IMR-90 (cell line): ENCODE measurements at regions not wholly inside any gene's neighbourhood (a gene's known extent, or its start where the extent isn't known, plus 50 kb on each side); places are given as distances from the start of the nearest gene placed in this dataset.

Experiments
- ATAC-seq: fragments of 200-7000 bp; cut with Tn5 transposase; 2 replicates; pipeline ENCODE4 v1.9.1; 2020; ENCODE audit warnings: low read depth, mild to moderate bottlenecking, moderate library complexity
- BruUV-seq: library from RNA; stranded (reverse); fragments of 400-500 nt; replicated peaks from 2 replicates; lab custom pipeline; 2021; lab: Mats Ljungman, UMichigan
- CTCF ChIA-PET: fragments of 300-600 bp; formaldehyde crosslinking; extraction: SDS; loops from one replicate; lab custom pipeline; 2021; ENCODE audit warnings: antibody characterized with exemption; lab: Yijun Ruan, JAX
- POLR2A ChIA-PET: fragments of 300-600 bp; sonication (Branson Sonifier 250); formaldehyde crosslinking; loops from one replicate; lab custom pipeline; 2022; ENCODE audit warnings: antibody characterized with exemption; ENCODE audit not compliant: unreplicated experiment; lab: Charles Lee
- DNase-seq: peaks from one replicate; pipeline ENCODE4 v3.0.0; 2013
- H2AFZ ChIP-seq: replicated peaks from 2 replicates; pipeline ENCODE3; 2013; ENCODE audit warnings: low read length, mild to moderate bottlenecking; ENCODE audit not compliant: poor library complexity
- H2AK5ac ChIP-seq: 2 replicates; pipeline ENCODE4 v1.6.1; 2013; ENCODE audit warnings: low read depth, low read length, inconsistent platforms
- H2AK9ac ChIP-seq: replicated peaks from 2 replicates; pipeline ENCODE3; 2013; ENCODE audit warnings: mild to moderate bottlenecking, low read depth, low read length, moderate library complexity; ENCODE audit not compliant: poor library complexity
- H2BK120ac ChIP-seq: 2 replicates; pipeline ENCODE4 v1.6.1; 2013; ENCODE audit warnings: low read depth, low read length, inconsistent platforms
- H2BK15ac ChIP-seq: 3 replicates; pipeline ENCODE4 v1.6.1; 2013; ENCODE audit warnings: low read depth, low read length, inconsistent platforms
- H2BK20ac ChIP-seq: 2 replicates; pipeline ENCODE4 v1.6.1; 2013; ENCODE audit warnings: low read depth, mild to moderate bottlenecking, inconsistent platforms, low read length, moderate library complexity
- H2BK5ac ChIP-seq: 2 replicates; pipeline ENCODE4 v1.6.1; 2013; ENCODE audit warnings: mild to moderate bottlenecking, low read depth, low read length, inconsistent platforms; ENCODE audit not compliant: poor library complexity, severe bottlenecking
- H3K14ac ChIP-seq: replicated peaks from 2 replicates; pipeline ENCODE4 v1.6.1; 2013; ENCODE audit warnings: low read depth, low read length, inconsistent platforms
- H3K18ac ChIP-seq: 2 replicates; pipeline ENCODE4 v1.6.1; 2013; ENCODE audit warnings: low read depth, low read length, control low read depth
- H3K23ac ChIP-seq: 2 replicates; pipeline ENCODE4 v1.6.1; 2013; ENCODE audit warnings: low read depth, low read length, inconsistent platforms
- H3K27ac ChIP-seq: 2 replicates; pipeline ENCODE4 v1.5.1; 2013; ENCODE audit warnings: mild to moderate bottlenecking, control low read depth, low read length; ENCODE audit not compliant: insufficient read depth
- H3K27me3 ChIP-seq: 2 replicates; pipeline ENCODE4 v1.6.1; 2013; ENCODE audit warnings: low read length; ENCODE audit not compliant: control insufficient read depth, insufficient read depth
- H3K36me3 ChIP-seq: 2 replicates; pipeline ENCODE4 v1.6.1; 2013; ENCODE audit warnings: low read length, mixed read lengths; ENCODE audit not compliant: control insufficient read depth, insufficient read depth
- H3K4ac ChIP-seq: 2 replicates; pipeline ENCODE4 v1.6.1; 2013; ENCODE audit warnings: low read depth, low read length, inconsistent platforms
- H3K4me1 ChIP-seq: 2 replicates; pipeline ENCODE4 v1.6.1; 2013; ENCODE audit warnings: low read length, mixed read lengths; ENCODE audit not compliant: control insufficient read depth, insufficient read depth
- H3K4me2 ChIP-seq: 2 replicates; pipeline ENCODE4 v1.6.1; 2013; ENCODE audit warnings: low read depth, mild to moderate bottlenecking, control low read depth, low read length, moderate library complexity
- H3K4me3 ChIP-seq: 2 replicates; pipeline ENCODE4 v1.5.1; 2013; ENCODE audit warnings: low read depth, mild to moderate bottlenecking, control low read depth, low read length, moderate library complexity; ENCODE audit not compliant: insufficient read depth
- H3K56ac ChIP-seq: 2 replicates; pipeline ENCODE4 v1.6.1; 2013; ENCODE audit warnings: low read length, inconsistent platforms; ENCODE audit not compliant: insufficient read depth; ENCODE audit errors: extremely low read depth
- H3K79me1 ChIP-seq, 2 experiments: 2 replicates each; pipeline ENCODE4 v1.6.1; 2013; ENCODE audit warnings: low read length in 2 of 2, inconsistent platforms in 1 of 2, low read depth in 1 of 2
- H3K9ac ChIP-seq: 2 replicates; pipeline ENCODE4 v1.6.1; 2013; ENCODE audit warnings: low read depth, low read length, control low read depth
- H3K9me1 ChIP-seq: 2 replicates; pipeline ENCODE4 v1.6.1; 2013; ENCODE audit warnings: low read length, inconsistent platforms; ENCODE audit not compliant: insufficient read depth
- H3K9me3 ChIP-seq: 2 replicates; pipeline ENCODE4 v1.6.1; 2013; ENCODE audit warnings: low read length; ENCODE audit not compliant: control insufficient read depth, insufficient read depth
- H4K20me1 ChIP-seq: 2 replicates; pipeline ENCODE4 v1.6.1; 2013; ENCODE audit warnings: low read length, inconsistent platforms; ENCODE audit not compliant: insufficient read depth
- H4K5ac ChIP-seq: 2 replicates; pipeline ENCODE4 v1.6.1; 2013; ENCODE audit warnings: mild to moderate bottlenecking, low read depth, low read length, control low read depth
- H4K8ac ChIP-seq, 2 experiments: 2 replicates each; pipeline ENCODE4 v1.6.1; 2013; ENCODE audit warnings: low read depth in 2 of 2, low read length in 2 of 2, control low read depth in 1 of 2, inconsistent platforms in 1 of 2
- H4K91ac ChIP-seq: 2 replicates; pipeline ENCODE4 v1.6.1; 2013; ENCODE audit warnings: low read depth, low read length, inconsistent platforms; ENCODE audit not compliant: insufficient read depth
- CEBPB ChIP-seq: IDR thresholded peaks from 2 replicates; pipeline ENCODE4 v1.6.1; 2012; ENCODE audit warnings: low read depth, low read length, improper control_type of control experiment
- CHD1 ChIP-seq: IDR thresholded peaks from 2 replicates; pipeline ENCODE4 v1.6.1; 2012; ENCODE audit warnings: low read depth, low read length, improper control_type of control experiment
- CTCF ChIP-seq: conservative IDR thresholded peaks from 2 replicates; pipeline ENCODE4 v1.5.1; 2012; ENCODE audit warnings: mild to moderate bottlenecking, low read depth, low read length, improper control_type of control experiment
- ELK1 ChIP-seq: fragments of 150-350 bp; IDR thresholded peaks from 2 replicates; pipeline ENCODE4 v1.6.1; 2016; ENCODE audit warnings: low read depth, mild to moderate bottlenecking, low read length, moderate library complexity, borderline replicate concordance
- MAFK ChIP-seq: IDR thresholded peaks from 2 replicates; pipeline ENCODE4 v1.6.1; 2012; ENCODE audit warnings: low read depth, low read length, improper control_type of control experiment
- MAZ ChIP-seq: IDR thresholded peaks from 2 replicates; pipeline ENCODE4 v1.6.1; 2012; ENCODE audit warnings: low read depth, mild to moderate bottlenecking, low read length, improper control_type of control experiment, moderate library complexity, borderline replicate concordance
- MXI1 ChIP-seq: IDR thresholded peaks from 2 replicates; pipeline ENCODE4 v1.6.1; 2012; ENCODE audit warnings: low read depth, mild to moderate bottlenecking, low read length, moderate library complexity, borderline replicate concordance
- NFE2L2 ChIP-seq: fragments of 150-350 bp; IDR thresholded peaks from 2 replicates; pipeline ENCODE4 v1.6.1; 2016; ENCODE audit warnings: low read depth, mild to moderate bottlenecking, low read length
- POLR2A ChIP-seq: IDR thresholded peaks from 2 replicates; pipeline ENCODE4 v1.6.1; 2012; ENCODE audit warnings: mild to moderate bottlenecking, low read depth, low read length
- RAD21 ChIP-seq: IDR thresholded peaks from 2 replicates; pipeline ENCODE4 v1.6.1; 2012; ENCODE audit warnings: low read length, improper control_type of control experiment
- RCOR1 ChIP-seq: IDR thresholded peaks from 2 replicates; pipeline ENCODE4 v1.6.1; 2012; ENCODE audit warnings: mild to moderate bottlenecking, low read length, improper control_type of control experiment; ENCODE audit not compliant: insufficient replicate concordance
- RFX5 ChIP-seq: IDR thresholded peaks from 2 replicates; pipeline ENCODE4 v1.8.0; 2012; ENCODE audit warnings: low read depth, mild to moderate bottlenecking, low read length, moderate library complexity
- SMC3 ChIP-seq: fragments of 150-350 bp; IDR thresholded peaks from 2 replicates; pipeline ENCODE4 v1.6.1; 2016; ENCODE audit warnings: low read depth, mild to moderate bottlenecking, antibody characterized with exemption, low read length, moderate library complexity
- USF2 ChIP-seq: fragments of 150-350 bp; IDR thresholded peaks from 2 replicates; pipeline ENCODE4 v1.6.1; 2017; ENCODE audit warnings: mild to moderate bottlenecking, antibody characterized with exemption, low read length, low read depth
- WGBS, 2 experiments: methylation state at CpG; one replicate each; pipeline versions ENCODE4 v1.1.5 to v1.1.7; 2013; ENCODE audit warnings: missing lambda C conversion rate in 2 of 2; ENCODE audit not compliant: insufficient read length in 1 of 2; ENCODE audit errors: extremely low coverage in 2 of 2; 5-methylcytosine and 5-hydroxymethylcytosine counted together
- dilution Hi-C: fragments of 300-500 bp; cut with HindIII; formaldehyde crosslinking; loops from one replicate; pipeline ENCODE4 v1.14.3; 2018; ENCODE audit warnings: low sequenced_read_pairs; ENCODE audit not compliant: unreplicated experiment
- in situ Hi-C: fragments of 300-500 bp; cut with MboI; formaldehyde crosslinking; loops from 3 replicates; pipeline ENCODE4 v1.14.3; 2019; ENCODE audit warnings: low sequenced_read_pairs, inconsistent platforms, mixed read lengths
- intact Hi-C: fragments of 100-400 bp; cut with micrococcal nuclease; formaldehyde crosslinking; loops from 2 replicates; pipeline ENCODE4 v1.10.0; 2022

GRCh38 chr3:64970634-64971033 lies 282.8 kb upstream of the ADAMTS9 start:
- H3K4me1 ChIP-seq: peaks cover 2% of the 10 kb centered on the region; the same call in 1 of the 2 replicates
- H3K79me1 ChIP-seq: no peaks in the 10 kb centered on the region
- POLR2A ChIA-PET: no interaction called here
- peaks cover 3% of the 10 kb centered on the region; the same call in 1 of the 2 replicates for H3K9me1 ChIP-seq
- H3K9ac ChIP-seq: no peak overlapping the region
- dilution Hi-C loops (no loop called here), in situ Hi-C loops (no loop called here), intact Hi-C loops (no loop called here)
- H3K27me3 ChIP-seq: no peaks in the 10 kb centered on the region
- H2BK15ac ChIP-seq: no peak overlapping the region
- no peak overlapping the region for H4K8ac ChIP-seq
- H3K14ac ChIP-seq: no peak overlapping the region
- H3K36me3 ChIP-seq: no peaks in the 10 kb centered on the region
- 57% methylated on average over 1 of the region's 3 CpGs; no CpG with 5 or more reads in 1 of the 2 experiments for WGBS, 2 experiments
- H3K9me3 ChIP-seq: no peaks in the 10 kb centered on the region
- H2AFZ ChIP-seq: no peak overlapping the region
- DNase-seq (no peak), ATAC-seq (no peak)
- H2AK5ac ChIP-seq: no peak overlapping the region
- H4K5ac ChIP-seq: no peak overlapping the region
- no TSS peak for BruUV-seq
- H3K56ac ChIP-seq: no peak overlapping the region
- no peak overlapping the region for H2BK5ac ChIP-seq
- CTCF ChIA-PET: no interaction called here
- no peak overlapping the region for H2BK120ac ChIP-seq
- no peak overlapping the region for H2BK20ac ChIP-seq
- H3K18ac ChIP-seq: no peak overlapping the region
- H3K27ac ChIP-seq: no peak overlapping the region
- H4K20me1 ChIP-seq: no peaks in the 10 kb centered on the region
- TF ChIP-seq USF2 (no peak), RAD21 (no peak), RCOR1 (no peak), ELK1 (no peak), POLR2A (no peak), MAFK (no peak), CTCF (no peak), CHD1 (no peak), NFE2L2 (no peak), MAZ (no peak), SMC3 (no peak), CEBPB (no peak), MXI1 (no peak), RFX5 (no peak)
- no peak overlapping the region for H2AK9ac ChIP-seq
- no peak overlapping the region for H3K23ac ChIP-seq
- no peak overlapping the region for H3K4me2 ChIP-seq
- no peak overlapping the region for H4K91ac ChIP-seq
- H3K4ac ChIP-seq: no peak overlapping the region
- H3K4me3 ChIP-seq: no peak overlapping the region
